ENCODE measurements at regions not wholly inside any gene's neighbourhood (a gene's known extent, or its start where the extent isn't known, plus 50 kb on each side); places are given as distances from the start of the nearest gene placed in this dataset.
"Not testable (repeated sequence)": the region's sequence is repeated elsewhere in the genome, so short reads cannot be mapped to it uniquely, and the experiment has no call there.

GRCh38 chr1:55781944-55782482 is 566.8 kb upstream of the USP24 start:
- H3K27ac ChIP-seq: no peak overlapping the region
- no peak overlapping the region for H3K9ac ChIP-seq (ENCODE audit: insufficient read length)
- DNase-seq (ENCODE audit: low read depth, low spot score): no peak
- no peak for TF ChIP-seq EZH2 (IDR thresholded peaks at IDR 0.05)
- H3K4me3 ChIP-seq: no peak overlapping the region
- no peaks in the 10 kb centered on the region for H3K9me3 ChIP-seq (ENCODE audit: low read depth, low read length)
- no peaks in the 10 kb centered on the region for H3K36me3 ChIP-seq (ENCODE audit: insufficient read depth, low read length)

- Histone ChIP-seq H3K9me3 (ENCODE audit: low read depth, low read length) (no peaks in the 10 kb centered on the region), H3K9ac (ENCODE audit: insufficient read length) (no peak overlapping the region), H3K36me3 (ENCODE audit: insufficient read depth, low read length) (no peaks in the 10 kb centered on the region), H3K27ac (no peak overlapping the region), H3K4me3 (no peak overlapping the region)
- DNase-seq (ENCODE audit: low read depth, low spot score): no peak
- TF ChIP-seq POLR2AphosphoS5 (IDR thresholded peaks at IDR 0.05; ENCODE audit: borderline replicate concordance, low read depth, low read length) (no peak), EZH2 (IDR thresholded peaks at IDR 0.05) (no peak), FOXP2 (optimal IDR thresholded peaks at IDR 0.05; ENCODE audit: control extremely low read depth, extremely low read length, insufficient read depth) (no peak)
Observed at GRCh38 chr1:55781003-55781402, 565.8 kb upstream of the USP24 start.

GRCh38 chr1:55777545-55777944 is 562.4 kb upstream of the USP24 start:
- no peak for DNase-seq (ENCODE audit: low read depth, low spot score)
- Histone ChIP-seq H3K4me3 (no peak overlapping the region), H3K36me3 (ENCODE audit: insufficient read depth, low read length) (no peaks in the 10 kb centered on the region), H3K27ac (no peak overlapping the region), H3K9me3 (ENCODE audit: low read depth, low read length) (no peaks in the 10 kb centered on the region), H3K9ac (ENCODE audit: insufficient read length) (no peak overlapping the region)
- no peak for TF ChIP-seq EZH2 (IDR thresholded peaks at IDR 0.05)
- TF ChIP-seq POLR2AphosphoS5 (IDR thresholded peaks at IDR 0.05; ENCODE audit: borderline replicate concordance, low read depth, low read length): no peak
- no peak for TF ChIP-seq FOXP2 (optimal IDR thresholded peaks at IDR 0.05; ENCODE audit: control extremely low read depth, extremely low read length, insufficient read depth)

GRCh38 chr1:55775007-55775406 is 559.8 kb upstream of the USP24 start:
- TF ChIP-seq FOXP2 (optimal IDR thresholded peaks at IDR 0.05; ENCODE audit: control extremely low read depth, extremely low read length, insufficient read depth) (no peak), POLR2AphosphoS5 (IDR thresholded peaks at IDR 0.05; ENCODE audit: borderline replicate concordance, low read depth, low read length) (no peak), EZH2 (IDR thresholded peaks at IDR 0.05) (no peak)
- Histone ChIP-seq H3K9ac (ENCODE audit: insufficient read length) (no peak overlapping the region), H3K9me3 (ENCODE audit: low read depth, low read length) (no peaks in the 10 kb centered on the region), H3K4me3 (no peak overlapping the region), H3K27ac (no peak overlapping the region), H3K36me3 (ENCODE audit: insufficient read depth, low read length) (no peaks in the 10 kb centered on the region)
- DNase-seq (ENCODE audit: low read depth, low spot score): no peak

- H3K4me3 ChIP-seq: no peak overlapping the region
- no peaks in the 10 kb centered on the region for H3K36me3 ChIP-seq (ENCODE audit: insufficient read depth, low read length)
- no peaks in the 10 kb centered on the region for H3K9me3 ChIP-seq (ENCODE audit: low read depth, low read length)
- no peak for DNase-seq (ENCODE audit: low read depth, low spot score)
- H3K27ac ChIP-seq: no peak overlapping the region
- TF ChIP-seq POLR2AphosphoS5 (IDR thresholded peaks at IDR 0.05; ENCODE audit: borderline replicate concordance, low read depth, low read length): no peak
- TF ChIP-seq EZH2 (IDR thresholded peaks at IDR 0.05): no peak
- no peak for TF ChIP-seq FOXP2 (optimal IDR thresholded peaks at IDR 0.05; ENCODE audit: control extremely low read depth, extremely low read length, insufficient read depth)
- no peak overlapping the region for H3K9ac ChIP-seq (ENCODE audit: insufficient read length)
Observed at GRCh38 chr1:55774446-55774845, 559.3 kb upstream of the USP24 start.

- Histone ChIP-seq H3K9me3 (ENCODE audit: low read depth, low read length) (no peaks in the 10 kb centered on the region), H3K9ac (ENCODE audit: insufficient read length) (no peak overlapping the region), H3K27ac (no peak overlapping the region), H3K36me3 (ENCODE audit: insufficient read depth, low read length) (no peaks in the 10 kb centered on the region), H3K4me3 (no peak overlapping the region)
- TF ChIP-seq FOXP2 (optimal IDR thresholded peaks at IDR 0.05; ENCODE audit: control extremely low read depth, extremely low read length, insufficient read depth) (no peak), EZH2 (IDR thresholded peaks at IDR 0.05) (no peak), POLR2AphosphoS5 (IDR thresholded peaks at IDR 0.05; ENCODE audit: borderline replicate concordance, low read depth, low read length) (no peak)
- no peak for DNase-seq (ENCODE audit: low read depth, low spot score)
Observed at GRCh38 chr1:55773211-55773940, 558.2 kb upstream of the USP24 start.

GRCh38 chr1:55768327-55768952 is 553.3 kb upstream of the USP24 start:
- DNase-seq (ENCODE audit: low read depth, low spot score): no peak
- no peaks in the 10 kb centered on the region for H3K9me3 ChIP-seq (ENCODE audit: low read depth, low read length)

GRCh38 chr1:55767171-55767570 is 552.0 kb upstream of the USP24 start:
- Histone ChIP-seq H3K9ac (ENCODE audit: insufficient read length) (no peak overlapping the region), H3K27ac (no peak overlapping the region), H3K36me3 (ENCODE audit: insufficient read depth, low read length) (no peaks in the 10 kb centered on the region), H3K4me3 (no peak overlapping the region), H3K9me3 (ENCODE audit: low read depth, low read length) (no peaks in the 10 kb centered on the region)
- TF ChIP-seq POLR2AphosphoS5 (IDR thresholded peaks at IDR 0.05; ENCODE audit: borderline replicate concordance, low read depth, low read length): no peak
- no peak for TF ChIP-seq FOXP2 (optimal IDR thresholded peaks at IDR 0.05; ENCODE audit: control extremely low read depth, extremely low read length, insufficient read depth)
- TF ChIP-seq EZH2 (IDR thresholded peaks at IDR 0.05): no peak
- no peak for DNase-seq (ENCODE audit: low read depth, low spot score)

More at GRCh38 chr1:55768327-55768952, 553.3 kb upstream of the USP24 start:
- no peak overlapping the region for H3K27ac ChIP-seq
- H3K4me3 ChIP-seq: no peak overlapping the region
- TF ChIP-seq POLR2AphosphoS5 (IDR thresholded peaks at IDR 0.05; ENCODE audit: borderline replicate concordance, low read depth, low read length): no peak
- TF ChIP-seq EZH2 (IDR thresholded peaks at IDR 0.05): no peak
- no peak for TF ChIP-seq FOXP2 (optimal IDR thresholded peaks at IDR 0.05; ENCODE audit: control extremely low read depth, extremely low read length, insufficient read depth)
- no peak overlapping the region for H3K9ac ChIP-seq (ENCODE audit: insufficient read length)
- no peaks in the 10 kb centered on the region for H3K36me3 ChIP-seq (ENCODE audit: insufficient read depth, low read length)

GRCh38 chr1:55765505-55765904 is 550.3 kb upstream of the USP24 start:
- not testable (repeated sequence) for H3K9ac ChIP-seq (ENCODE audit: insufficient read length); H3K27ac ChIP-seq; H3K36me3 ChIP-seq (ENCODE audit: insufficient read depth, low read length); H3K4me3 ChIP-seq; DNase-seq (ENCODE audit: low read depth, low spot score); H3K9me3 ChIP-seq (ENCODE audit: low read depth, low read length)
